Adrenal gland (tissue), 5 donors: ENCODE measurements at regions not wholly inside any gene's neighbourhood (a gene's known extent, or its start where the extent isn't known, plus 50 kb on each side); places are given as distances from the start of the nearest gene placed in this dataset.

Experiments
- POLR2A ChIP-seq, 2 donors: fragments of 450-650 bp; IDR thresholded peaks; one replicate each; pipeline ENCODE4 v1.6.1; 2017; ENCODE audit warnings: antibody characterized with exemption in 2 of 2, mild to moderate bottlenecking in 2 of 2, moderate library complexity in 1 of 2
- TF ChIP-seq, protein P1 (sequence below), 6 experiments: fragments of 450-650 bp in 4 of 6; fragments of 200-600 bp in 2 of 6; sonication (generic) in 1 of 6; IDR thresholded peaks; 1 replicate in 5 of 6; 2 replicates in 1 of 6; pipeline versions ENCODE4 v1.5.1 to v1.8.0; 2016 to 2021; ENCODE audit warnings: antibody characterized with exemption in 6 of 6, mild to moderate bottlenecking in 2 of 6, moderate library complexity in 1 of 6
- donor health status: DM: no; HTN: no; CAD: no.

DNA sequence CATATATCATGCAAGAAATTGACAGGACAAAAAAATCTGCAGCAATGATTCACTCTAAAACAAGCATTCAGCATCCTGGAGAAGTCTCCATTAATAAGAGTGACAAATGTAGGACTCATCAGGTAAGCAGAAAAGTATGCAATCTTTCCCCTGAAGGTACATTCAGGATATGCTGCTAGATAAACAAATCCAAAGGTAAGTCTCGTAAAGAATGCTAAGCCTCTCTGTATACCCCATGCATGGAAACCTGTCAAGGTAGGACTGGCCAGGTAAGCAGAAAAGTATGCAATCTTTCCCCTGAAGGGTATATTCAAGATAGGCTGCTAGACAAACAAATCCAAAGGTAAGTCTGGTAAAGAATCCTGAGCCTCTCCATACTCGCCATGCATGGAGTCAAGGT, 869.9 kb upstream of the AMELY start:
- no peak for TF ChIP-seq POLR2A (IDR thresholded peaks at IDR 0.05)
- TF ChIP-seq, protein P1, sequence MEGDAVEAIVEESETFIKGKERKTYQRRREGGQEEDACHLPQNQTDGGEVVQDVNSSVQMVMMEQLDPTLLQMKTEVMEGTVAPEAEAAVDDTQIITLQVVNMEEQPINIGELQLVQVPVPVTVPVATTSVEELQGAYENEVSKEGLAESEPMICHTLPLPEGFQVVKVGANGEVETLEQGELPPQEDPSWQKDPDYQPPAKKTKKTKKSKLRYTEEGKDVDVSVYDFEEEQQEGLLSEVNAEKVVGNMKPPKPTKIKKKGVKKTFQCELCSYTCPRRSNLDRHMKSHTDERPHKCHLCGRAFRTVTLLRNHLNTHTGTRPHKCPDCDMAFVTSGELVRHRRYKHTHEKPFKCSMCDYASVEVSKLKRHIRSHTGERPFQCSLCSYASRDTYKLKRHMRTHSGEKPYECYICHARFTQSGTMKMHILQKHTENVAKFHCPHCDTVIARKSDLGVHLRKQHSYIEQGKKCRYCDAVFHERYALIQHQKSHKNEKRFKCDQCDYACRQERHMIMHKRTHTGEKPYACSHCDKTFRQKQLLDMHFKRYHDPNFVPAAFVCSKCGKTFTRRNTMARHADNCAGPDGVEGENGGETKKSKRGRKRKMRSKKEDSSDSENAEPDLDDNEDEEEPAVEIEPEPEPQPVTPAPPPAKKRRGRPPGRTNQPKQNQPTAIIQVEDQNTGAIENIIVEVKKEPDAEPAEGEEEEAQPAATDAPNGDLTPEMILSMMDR (IDR thresholded peaks at IDR 0.05), result no peak
